K562 (cell line): ENCODE measurements at regions not wholly inside any gene's neighbourhood (a gene's known extent, or its start where the extent isn't known, plus 50 kb on each side); places are given as distances from the start of the nearest gene placed in this dataset.

ENCODE experiments used
- ATAC-seq: fragments of 200-7000 bp; cut with Tn5 transposase; 3 replicates; pipeline ENCODE4 v1.9.1; 2020; ENCODE audit warnings: moderate library complexity
- BruUV-seq: library from RNA; stranded (reverse); fragments of 400-500 nt; replicated peaks from 2 replicates; lab custom pipeline; 2021; lab: Mats Ljungman, UMichigan
- CTCF ChIA-PET: fragments of 300-600 bp; formaldehyde crosslinking; extraction: SDS; loops from one replicate; lab custom pipeline; 2021; ENCODE audit warnings: low intra/inter-chr PET ratio; lab: Yijun Ruan, JAX
- POLR2A ChIA-PET: fragments of 300-600, 350-650 bp; sonication (Branson Sonifier 250); formaldehyde crosslinking; extraction: SDS; loops from one replicate; lab custom pipeline; 2021; ENCODE audit warnings: antibody characterized with exemption, inconsistent platforms; lab: Yijun Ruan, JAX
- DNase-seq, 4 experiments: peaks; one replicate each; pipeline versions ENCODE4 v3.0.0 to v3.0.0-alpha.2; 2011 to 2018; ENCODE audit warnings: low spot score in 3 of 4, mixed read lengths in 3 of 4; ENCODE audit errors: extremely low read depth in 1 of 4
- FAIRE-seq: peaks from 2 replicates; lab custom pipeline; 2011; peaks lifted over from hg19 to GRCh38; lab: Jason Lieb, UNC
- H2AFZ ChIP-seq: 2 replicates; pipeline ENCODE4 v1.6.0; 2011; ENCODE audit warnings: low read depth, low read length, control low read depth, inconsistent platforms
- H3K27ac ChIP-seq: fragments of 200-600 bp; 3 replicates; pipeline ENCODE4 v1.8.0; 2011; ENCODE audit warnings: low read depth, mild to moderate bottlenecking, control low read depth, inconsistent platforms, low read length, moderate library complexity, mixed read lengths; ENCODE audit errors: extremely low read depth
- H3K27me3 ChIP-seq, 2 experiments: fragments of 300-600 bp in 1 of 2; 2 replicates in 1 of 2; 3 replicates in 1 of 2; pipeline versions ENCODE4 v1.6.0 to v1.8.0; 2011; ENCODE audit warnings: inconsistent platforms in 2 of 2, low read length in 2 of 2, mild to moderate bottlenecking in 1 of 2, mixed read lengths in 1 of 2, moderate library complexity in 1 of 2; ENCODE audit not compliant: control insufficient read depth in 2 of 2, insufficient read depth in 2 of 2
- H3K36me3 ChIP-seq: fragments of 300-600 bp; 3 replicates; pipeline ENCODE4 v1.8.0; 2011; ENCODE audit warnings: mild to moderate bottlenecking, low read length, inconsistent platforms; ENCODE audit not compliant: control insufficient read depth, insufficient read depth
- H3K4me1 ChIP-seq, 2 experiments: fragments of 200-600 bp in 1 of 2; replicated peaks in 1 of 2; 2 replicates in 1 of 2; 3 replicates in 1 of 2; pipeline versions ENCODE4 v1.5.1 to v1.8.0; 2011; ENCODE audit warnings: inconsistent platforms in 2 of 2, low read length in 2 of 2, mild to moderate bottlenecking in 1 of 2, mixed read lengths in 1 of 2, moderate library complexity in 1 of 2; ENCODE audit not compliant: control insufficient read depth in 2 of 2, insufficient read depth in 2 of 2
- H3K4me2 ChIP-seq: 2 replicates; pipeline ENCODE4 v1.6.1; 2011; ENCODE audit warnings: low read length, control low read depth, inconsistent platforms, mixed read lengths; ENCODE audit not compliant: insufficient read depth
- H3K4me3 ChIP-seq: fragments of 200-600 bp; sonication (generic), shearing (Covaris generic); 2 replicates; pipeline ENCODE4 v1.5.1; 2016; ENCODE audit warnings: control low read depth, inconsistent platforms
- H3K79me2 ChIP-seq: fragments of 200-600 bp; 3 replicates; pipeline ENCODE4 v1.8.0; 2011; ENCODE audit warnings: low read length, inconsistent platforms; ENCODE audit not compliant: control insufficient read depth, insufficient read depth
- H3K9ac ChIP-seq, 2 experiments: 2 replicates each; pipeline versions ENCODE4 v1.6.0 to v1.6.1; 2011; ENCODE audit warnings: low read depth in 2 of 2, low read length in 2 of 2, control low read depth in 1 of 2, inconsistent platforms in 1 of 2, mild to moderate bottlenecking in 1 of 2, mixed read lengths in 1 of 2; ENCODE audit not compliant: insufficient read depth in 1 of 2
- H3K9me1 ChIP-seq: one replicate; pipeline ENCODE4 v1.6.0; 2011; ENCODE audit warnings: inconsistent platforms, mild to moderate bottlenecking, low read length, moderate library complexity; ENCODE audit not compliant: control insufficient read depth, insufficient read depth
- H3K9me3 ChIP-seq: replicated peaks from 2 replicates; pipeline ENCODE4 v1.5.1; 2011; ENCODE audit warnings: low read depth, low read length, inconsistent platforms; ENCODE audit not compliant: control insufficient read depth, insufficient read depth
- H4K20me1 ChIP-seq: replicated peaks from 2 replicates; pipeline ENCODE4 v1.6.1; 2011; ENCODE audit warnings: low read length, inconsistent platforms, mixed read lengths; ENCODE audit not compliant: control insufficient read depth, insufficient read depth
- DACH1 ChIP-seq: fragments of 450-650 bp; IDR thresholded peaks from 2 replicates; pipeline ENCODE4 v1.6.1; 2018; ENCODE audit not compliant: partially characterized antibody
- MEIS2 ChIP-seq: fragments of 450-650 bp; IDR thresholded peaks from 2 replicates; pipeline ENCODE4 v1.6.1; 2014; ENCODE audit warnings: mild to moderate bottlenecking; ENCODE audit not compliant: partially characterized antibody
- SPI1 ChIP-seq: IDR thresholded peaks from 2 replicates; pipeline ENCODE4 v1.6.1; 2011; ENCODE audit warnings: low read depth, low read length, control low read depth, borderline replicate concordance
- ZNF24 ChIP-seq: fragments of 450-650 bp; IDR thresholded peaks from 2 replicates; pipeline ENCODE4 v1.6.1; 2016
- WGBS: fragments of 100-300 bp; shearing (Covaris generic); methylation state at CpG from one replicate; pipeline ENCODE4 v1.1.6; 2016; ENCODE audit warnings: low coverage, mixed read lengths; ENCODE audit not compliant: insufficient coverage; ENCODE audit errors: missing lambda C conversion rate; 5-methylcytosine and 5-hydroxymethylcytosine counted together
- in situ Hi-C: fragments of 300-500 bp; cut with MboI; formaldehyde crosslinking; loops from 4 replicates; pipeline ENCODE4 v1.15.0; 2018; ENCODE audit warnings: inconsistent platforms, mixed read lengths
- intact Hi-C: fragments of 100-400 bp; cut with micrococcal nuclease; formaldehyde crosslinking; loops from 2 replicates; pipeline ENCODE4 v1.14.2; 2022
- TF ChIP-seq, protein P1 (sequence below), 2 experiments: IDR thresholded peaks in 1 of 2; conservative IDR thresholded peaks in 1 of 2; 2 replicates each; pipeline ENCODE4 v1.6.1; 2016; ENCODE audit warnings: low read depth in 2 of 2, mild to moderate bottlenecking in 1 of 2, missing compliant biosample characterization in 1 of 2, missing genetic modification characterization in 1 of 2, moderate library complexity in 1 of 2
- TF ChIP-seq, protein P2 (sequence below): fragments of 450-650 bp; IDR thresholded peaks from 2 replicates; pipeline ENCODE4 v1.6.1; 2016

DNA sequence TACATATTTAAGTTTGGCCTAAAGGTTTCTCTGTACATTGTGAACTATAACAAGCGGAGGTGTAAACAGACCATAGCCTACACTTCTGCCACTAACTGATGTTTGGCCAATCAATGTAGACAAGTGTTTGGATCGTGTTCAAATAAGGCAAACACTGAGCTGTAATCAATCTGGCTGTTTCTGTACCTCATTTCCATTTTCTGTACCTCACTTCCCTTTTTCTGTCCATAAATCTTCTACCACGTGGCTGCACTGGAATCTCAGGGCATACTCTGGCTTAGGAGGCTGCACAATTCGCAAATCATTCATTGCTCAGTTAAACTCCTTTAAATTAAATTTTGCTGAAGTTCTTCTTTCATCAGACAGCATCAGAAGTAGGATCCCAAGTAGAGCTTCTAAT is 140.9 kb downstream of the SLC25A46 start:
- intact Hi-C loops: no loop called here
- no peaks in the 10 kb centered on the region for H4K20me1 ChIP-seq
- no peak overlapping the region for H3K4me3 ChIP-seq
- CTCF ChIA-PET: no interaction called here
- BruUV-seq: no TSS peak
- FAIRE-seq (no peak), DNase-seq (no peak), ATAC-seq (no peak)
- H3K9me1 ChIP-seq: no peaks in the 10 kb centered on the region
- H3K36me3 ChIP-seq: no peaks in the 10 kb centered on the region
- no peak overlapping the region for H3K4me2 ChIP-seq
- 0% methylated on average over 3 of the region's 4 CpGs for WGBS
- H3K27ac ChIP-seq: no peak overlapping the region
- H3K9ac ChIP-seq: no peak overlapping the region
- H3K79me2 ChIP-seq: no peaks in the 10 kb centered on the region
- POLR2A ChIA-PET: no interaction called here
- in situ Hi-C loops: no loop called here
- H3K4me1 ChIP-seq: no peaks in the 10 kb centered on the region
- TF ChIP-seq ZNF24 (no peak), MEIS2 (peak; percentile 63), SPI1 (peak; percentile 73), DACH1 (no peak)
- TF ChIP-seq, protein P1, sequence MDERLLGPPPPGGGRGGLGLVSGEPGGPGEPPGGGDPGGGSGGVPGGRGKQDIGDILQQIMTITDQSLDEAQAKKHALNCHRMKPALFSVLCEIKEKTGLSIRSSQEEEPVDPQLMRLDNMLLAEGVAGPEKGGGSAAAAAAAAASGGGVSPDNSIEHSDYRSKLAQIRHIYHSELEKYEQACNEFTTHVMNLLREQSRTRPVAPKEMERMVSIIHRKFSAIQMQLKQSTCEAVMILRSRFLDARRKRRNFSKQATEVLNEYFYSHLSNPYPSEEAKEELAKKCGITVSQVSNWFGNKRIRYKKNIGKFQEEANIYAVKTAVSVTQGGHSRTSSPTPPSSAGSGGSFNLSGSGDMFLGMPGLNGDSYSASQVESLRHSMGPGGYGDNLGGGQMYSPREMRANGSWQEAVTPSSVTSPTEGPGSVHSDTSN (CRISPR knock-in tag; IDR thresholded peaks at IDR 0.05; ENCODE audit: low read depth): no peak
- TF ChIP-seq, protein P1 (tag; conservative IDR thresholded peaks at IDR 0.05; ENCODE audit: low read depth): 0 out of 2 replicates have a peak, but pooled peaks have one; percentile 44
- TF ChIP-seq, protein P2, sequence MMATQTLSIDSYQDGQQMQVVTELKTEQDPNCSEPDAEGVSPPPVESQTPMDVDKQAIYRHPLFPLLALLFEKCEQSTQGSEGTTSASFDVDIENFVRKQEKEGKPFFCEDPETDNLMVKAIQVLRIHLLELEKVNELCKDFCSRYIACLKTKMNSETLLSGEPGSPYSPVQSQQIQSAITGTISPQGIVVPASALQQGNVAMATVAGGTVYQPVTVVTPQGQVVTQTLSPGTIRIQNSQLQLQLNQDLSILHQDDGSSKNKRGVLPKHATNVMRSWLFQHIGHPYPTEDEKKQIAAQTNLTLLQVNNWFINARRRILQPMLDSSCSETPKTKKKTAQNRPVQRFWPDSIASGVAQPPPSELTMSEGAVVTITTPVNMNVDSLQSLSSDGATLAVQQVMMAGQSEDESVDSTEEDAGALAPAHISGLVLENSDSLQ: peak; percentile 30; the same call in 1 of the 2 replicates
- no peaks in the 10 kb centered on the region for H3K27me3 ChIP-seq
- no peak overlapping the region for H2AFZ ChIP-seq
- no peaks in the 10 kb centered on the region for H3K9me3 ChIP-seq
